HAP-1 (cell line): ENCODE measurements at regions not wholly inside any gene's neighbourhood (a gene's known extent, or its start where the extent isn't known, plus 50 kb on each side); places are given as distances from the start of the nearest gene placed in this dataset.
"Not testable (repeated sequence)": the region's sequence is repeated elsewhere in the genome, so short reads cannot be mapped to it uniquely, and the experiment has no call there.

ENCODE experiments used
- DNase-seq, 2 experiments: peaks; one replicate each; pipeline ENCODE4 v3.0.0-alpha.2; 2016 to 2020; ENCODE audit warnings: low spot score in 2 of 2
- H3K27me3 ChIP-seq: fragments of 250-450 bp; sonication (Bioruptor Pico); 2 replicates; pipeline ENCODE4 v1.5.1; 2020; ENCODE audit warnings: low read depth, mild to moderate bottlenecking, moderate library complexity
- H3K36me3 ChIP-seq: fragments of 250-450 bp; sonication (Bioruptor Pico); replicated peaks from 2 replicates; pipeline ENCODE4 v1.5.1; 2020; ENCODE audit warnings: mild to moderate bottlenecking
- H3K4me1 ChIP-seq: fragments of 250-450 bp; sonication (Bioruptor Pico); 2 replicates; pipeline ENCODE4 v1.5.1; 2020; ENCODE audit warnings: mild to moderate bottlenecking
- H3K4me3 ChIP-seq: fragments of 250-450 bp; sonication (Bioruptor Pico); 2 replicates; pipeline ENCODE4 v1.5.1; 2020; ENCODE audit warnings: mild to moderate bottlenecking, moderate library complexity
- H3K9me3 ChIP-seq: fragments of 250-450 bp; sonication (Bioruptor Pico); 2 replicates; pipeline ENCODE4 v1.5.1; 2020; ENCODE audit warnings: mild to moderate bottlenecking, moderate library complexity
- in situ Hi-C: fragments of 300-500 bp; cut with MboI; formaldehyde crosslinking; loops from 3 replicates; pipeline ENCODE4 v1.14.3; 2020; ENCODE audit warnings: low sequenced_read_pairs, inconsistent platforms, mixed read lengths

GRCh38 chr7:146057958-146058357 is 58.6 kb upstream of the CNTNAP2 start:
- Histone ChIP-seq H3K27me3 (no peaks in the 10 kb centered on the region), H3K4me1 (no peaks in the 10 kb centered on the region), H3K4me3 (no peak overlapping the region), H3K9me3 (no peaks in the 10 kb centered on the region), H3K36me3 (no peaks in the 10 kb centered on the region)
- in situ Hi-C loops, result no loop called here
- DNase-seq, result no peak

- no peak overlapping the region for H3K4me3 ChIP-seq
- in situ Hi-C loops, result no loop called here
- no peaks in the 10 kb centered on the region for H3K36me3 ChIP-seq
Observed at GRCh38 chr7:146054909-146055308, 61.7 kb upstream of the CNTNAP2 start.

DNA sequence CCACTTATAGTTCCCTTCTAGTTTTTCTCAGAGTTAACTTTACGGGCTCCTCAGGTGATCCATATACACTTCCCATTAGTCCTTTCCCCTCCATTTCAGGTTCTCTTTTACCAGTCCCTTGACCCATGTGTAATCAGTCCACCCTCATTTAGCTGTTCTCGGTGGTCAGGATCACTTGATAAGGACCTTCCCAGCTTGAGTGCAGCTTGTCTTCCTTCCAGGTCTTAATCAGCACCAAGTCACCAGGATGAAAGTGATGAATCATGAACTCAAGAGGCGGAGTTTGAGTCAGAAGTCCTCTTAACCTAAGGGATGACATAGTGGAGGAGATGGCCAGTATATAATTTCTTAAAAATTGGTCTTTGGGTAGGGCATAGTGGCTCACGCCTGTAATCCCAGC is 63.1 kb upstream of the CNTNAP2 start:
- DNase-seq, result no peak
- H3K27me3 ChIP-seq, result no peaks in the 10 kb centered on the region
- no peak overlapping the region for H3K4me3 ChIP-seq
- in situ Hi-C loops, result no loop called here
- no peaks in the 10 kb centered on the region for H3K9me3 ChIP-seq
- H3K4me1 ChIP-seq, result no peaks in the 10 kb centered on the region
- H3K36me3 ChIP-seq, result no peaks in the 10 kb centered on the region

More at GRCh38 chr7:146054909-146055308, 61.7 kb upstream of the CNTNAP2 start:
- Histone ChIP-seq H3K27me3 (no peaks in the 10 kb centered on the region), H3K9me3 (no peaks in the 10 kb centered on the region), H3K4me1 (no peaks in the 10 kb centered on the region)
- no peak for DNase-seq

- DNase-seq, H3K4me3 ChIP-seq, H3K4me1 ChIP-seq, H3K27me3 ChIP-seq, H3K9me3 ChIP-seq, H3K36me3 ChIP-seq, in situ Hi-C loops: not testable (repeated sequence)
Observed at GRCh38 chr7:146043310-146043709, 73.3 kb upstream of the CNTNAP2 start.

GRCh38 chr7:146028251-146028750 is 88.3 kb upstream of the CNTNAP2 start:
- Histone ChIP-seq H3K9me3 (no peaks in the 10 kb centered on the region), H3K4me1 (no peaks in the 10 kb centered on the region), H3K36me3 (no peaks in the 10 kb centered on the region), H3K27me3 (no peaks in the 10 kb centered on the region), H3K4me3 (no peak overlapping the region)
- in situ Hi-C loops, result no loop called here
- no peak for DNase-seq

DNA sequence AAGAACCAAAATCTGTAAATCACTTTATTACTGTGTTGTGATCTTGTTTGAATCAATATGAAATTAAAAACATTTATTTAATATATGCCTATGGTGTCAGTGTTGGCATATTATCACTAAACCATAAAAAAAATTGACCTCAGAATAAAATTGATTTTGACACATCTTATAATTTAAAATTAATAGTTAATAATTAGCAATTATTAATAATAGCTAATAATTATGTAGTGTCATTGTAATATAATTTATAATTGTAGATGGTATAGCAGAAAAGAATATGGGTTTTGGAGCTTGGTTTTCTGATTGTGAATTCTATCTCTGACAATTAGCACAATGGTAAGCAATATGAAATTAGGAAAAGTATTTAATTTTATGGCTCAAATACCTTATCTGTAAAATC is 89.4 kb upstream of the CNTNAP2 start:
- no peaks in the 10 kb centered on the region for H3K4me1 ChIP-seq
- no peaks in the 10 kb centered on the region for H3K27me3 ChIP-seq
- no peaks in the 10 kb centered on the region for H3K9me3 ChIP-seq
- no peak overlapping the region for H3K4me3 ChIP-seq
- DNase-seq, result no peak
- in situ Hi-C loops, result no loop called here
- H3K36me3 ChIP-seq, result no peaks in the 10 kb centered on the region

DNA sequence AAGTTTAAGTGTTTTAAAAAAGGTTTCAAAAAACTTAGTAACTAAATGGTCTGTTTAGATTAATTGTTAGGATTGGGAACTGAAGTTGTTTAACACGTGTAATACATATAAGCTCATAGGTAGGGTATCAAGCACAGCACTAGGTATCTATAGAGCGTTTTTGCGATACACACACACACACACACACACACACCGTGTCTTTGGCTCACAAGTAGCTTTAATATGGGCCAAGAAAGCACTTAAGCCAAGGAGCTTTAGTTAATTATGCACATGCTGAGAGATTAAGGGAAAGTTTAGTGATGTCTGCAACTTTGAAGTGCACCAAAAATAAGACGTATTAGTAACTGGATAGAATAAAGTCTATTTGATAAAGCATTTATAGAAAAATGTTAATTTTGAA is 93.8 kb upstream of the CNTNAP2 start:
- no peaks in the 10 kb centered on the region for H3K36me3 ChIP-seq
- in situ Hi-C loops, result no loop called here
- no peaks in the 10 kb centered on the region for H3K27me3 ChIP-seq
- DNase-seq, result no peak
- H3K4me1 ChIP-seq, result no peaks in the 10 kb centered on the region
- no peak overlapping the region for H3K4me3 ChIP-seq
- no peaks in the 10 kb centered on the region for H3K9me3 ChIP-seq

DNA sequence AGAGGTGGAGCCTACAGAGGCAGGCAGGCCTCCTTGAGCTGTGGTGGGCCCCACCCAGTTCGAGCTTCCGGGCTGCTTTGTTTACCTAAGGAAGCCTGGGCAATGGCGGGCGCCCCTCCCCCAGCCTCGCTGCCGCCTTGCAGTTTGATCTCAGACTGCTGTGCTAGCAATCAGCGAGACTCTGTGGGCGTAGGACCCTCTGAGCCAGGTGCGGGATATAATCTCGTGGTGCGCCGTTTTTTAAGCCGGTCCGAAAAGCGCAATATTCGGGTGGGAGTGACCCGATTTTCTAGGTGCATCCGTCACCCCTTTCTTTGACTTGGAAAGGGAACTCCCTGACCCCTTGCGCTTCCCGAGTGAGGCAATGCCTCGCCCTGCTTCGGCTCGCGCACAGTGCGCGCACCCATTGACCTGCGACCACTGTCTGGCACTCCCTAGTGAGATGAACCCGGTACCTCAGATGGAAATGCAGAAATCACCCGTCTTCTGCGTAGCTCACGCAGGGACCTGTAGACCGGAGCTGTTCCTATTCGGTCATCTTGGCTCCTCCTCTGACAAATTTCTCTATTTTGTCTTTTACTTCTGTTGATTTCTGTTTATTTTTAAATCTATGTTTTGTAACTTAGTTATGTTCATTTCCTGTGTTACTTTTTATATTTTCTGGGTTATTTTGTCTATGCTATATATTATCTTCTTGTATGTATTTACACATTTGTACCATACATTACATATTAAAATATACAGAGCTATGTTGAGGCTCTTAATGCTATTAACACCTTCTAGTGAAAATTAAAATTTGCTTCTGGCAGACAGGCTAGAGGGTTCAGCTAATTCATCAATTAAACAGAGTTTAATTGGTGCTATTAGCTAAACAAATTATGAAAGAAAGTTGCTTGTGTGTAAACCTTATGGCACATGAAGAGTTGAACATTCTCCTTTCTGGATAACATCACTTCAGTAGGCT is 97.3 kb upstream of the CNTNAP2 start:
- H3K4me3 ChIP-seq, in situ Hi-C loops, H3K9me3 ChIP-seq: not testable (repeated sequence)

DNA sequence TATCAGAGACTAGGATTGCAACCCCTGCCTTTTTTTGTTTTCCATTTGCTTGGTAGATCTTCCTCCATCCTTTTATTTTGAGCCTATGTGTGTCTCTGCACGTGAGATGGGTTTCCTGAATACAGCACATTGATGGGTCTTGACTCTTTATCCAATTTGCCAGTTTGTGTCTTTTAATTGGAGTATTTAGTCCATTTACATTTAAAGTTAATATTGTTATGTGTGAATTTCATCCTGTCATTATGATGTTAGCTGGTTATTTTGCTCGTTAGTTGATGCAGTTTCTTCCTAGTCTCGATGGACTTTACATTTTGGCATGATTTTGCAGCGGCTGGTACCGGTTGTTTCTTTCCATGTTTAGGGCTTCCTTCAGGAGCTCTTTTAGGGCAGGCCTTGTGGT is 99.2 kb upstream of the CNTNAP2 start:
- in situ Hi-C loops, result not testable (repeated sequence)

More for the DNA sequence above, 97.3 kb upstream of the CNTNAP2 start:
- not testable (repeated sequence) for H3K36me3 ChIP-seq, H3K27me3 ChIP-seq, H3K4me1 ChIP-seq, DNase-seq

DNA sequence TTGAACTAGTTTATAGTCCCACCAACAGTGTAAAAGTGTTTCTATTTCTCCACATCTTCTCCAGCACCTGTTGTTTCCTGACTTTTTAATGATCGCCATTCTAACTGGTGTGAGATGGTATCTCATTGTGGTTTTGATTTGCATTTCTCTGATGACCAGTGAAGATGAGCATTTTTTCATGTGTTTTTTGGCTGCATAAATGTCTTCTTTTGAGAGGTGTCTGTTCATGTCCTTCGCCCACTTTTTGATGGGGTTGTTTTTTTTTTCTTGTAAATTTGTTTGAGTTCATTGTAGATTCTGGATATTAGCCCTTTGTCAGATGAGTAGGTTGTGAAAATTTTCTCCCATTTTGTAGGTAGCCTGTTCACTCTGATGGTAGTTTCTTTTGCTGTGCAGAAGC is 102.4 kb upstream of the CNTNAP2 start:
- H3K27me3 ChIP-seq, H3K4me1 ChIP-seq, H3K36me3 ChIP-seq, H3K9me3 ChIP-seq, H3K4me3 ChIP-seq, in situ Hi-C loops, DNase-seq: not testable (repeated sequence)

More for the DNA sequence above, 99.2 kb upstream of the CNTNAP2 start:
- not testable (repeated sequence) for H3K4me3 ChIP-seq, H3K27me3 ChIP-seq, H3K36me3 ChIP-seq, H3K4me1 ChIP-seq, H3K9me3 ChIP-seq, DNase-seq

DNA sequence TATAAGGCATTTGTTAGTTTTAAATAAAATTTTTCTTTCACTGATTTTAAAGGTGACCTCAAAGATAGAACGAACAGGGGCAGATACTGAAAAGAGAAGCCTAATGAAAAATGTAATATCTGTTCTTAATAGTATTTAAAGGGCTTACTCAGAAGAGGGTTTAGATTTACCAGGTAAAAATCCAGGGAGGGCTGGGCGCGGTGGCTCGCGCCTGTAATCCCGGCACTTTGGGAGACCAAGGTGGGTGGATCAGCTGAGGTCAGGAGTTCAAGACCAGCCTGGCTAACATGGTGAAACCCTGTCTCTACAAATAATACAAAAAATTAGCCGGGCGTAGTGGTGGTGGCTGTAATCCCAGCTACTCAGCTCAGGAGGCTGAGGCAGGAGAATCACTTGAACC is 108.3 kb upstream of the CNTNAP2 start:
- in situ Hi-C loops, result no loop called here
- H3K9me3 ChIP-seq, result no peaks in the 10 kb centered on the region
- H3K4me3 ChIP-seq, result no peak overlapping the region
- H3K4me1 ChIP-seq, result no peaks in the 10 kb centered on the region
- H3K27me3 ChIP-seq, result no peaks in the 10 kb centered on the region
- no peak for DNase-seq
- no peaks in the 10 kb centered on the region for H3K36me3 ChIP-seq

DNA sequence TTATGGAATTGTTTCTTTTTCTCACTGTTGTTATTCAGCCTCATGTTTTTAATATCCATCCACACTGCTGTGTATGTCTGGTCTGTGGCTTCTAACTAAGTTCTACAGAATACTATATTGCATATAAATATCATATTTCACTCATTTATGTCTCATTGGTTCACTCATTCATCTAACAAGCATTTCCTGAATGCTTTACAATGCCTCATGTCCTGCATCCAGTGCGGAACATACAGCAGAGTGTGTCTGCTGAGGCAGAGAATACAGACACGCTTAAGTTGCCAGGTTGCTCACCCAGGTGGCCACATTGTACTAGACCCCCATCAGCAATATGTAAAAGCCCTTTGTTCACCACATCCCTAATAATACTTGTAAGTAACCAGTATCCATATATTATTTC is 111.8 kb upstream of the CNTNAP2 start:
- in situ Hi-C loops, result no loop called here
- H3K36me3 ChIP-seq, result no peaks in the 10 kb centered on the region
- no peaks in the 10 kb centered on the region for H3K27me3 ChIP-seq
- H3K4me1 ChIP-seq, result no peaks in the 10 kb centered on the region
- no peaks in the 10 kb centered on the region for H3K9me3 ChIP-seq
- H3K4me3 ChIP-seq, result no peak overlapping the region
- no peak for DNase-seq

- in situ Hi-C loops, result no loop called here
- no peaks in the 10 kb centered on the region for H3K36me3 ChIP-seq
- no peaks in the 10 kb centered on the region for H3K27me3 ChIP-seq
- no peaks in the 10 kb centered on the region for H3K9me3 ChIP-seq
- DNase-seq, result no peak
- H3K4me1 ChIP-seq, result no peaks in the 10 kb centered on the region
- H3K4me3 ChIP-seq, result no peak overlapping the region
Observed at GRCh38 chr7:146002431-146003078, 114.0 kb upstream of the CNTNAP2 start.

GRCh38 chr7:146002008-146002407 is 114.6 kb upstream of the CNTNAP2 start:
- Histone ChIP-seq H3K4me3 (no peak overlapping the region), H3K9me3 (no peaks in the 10 kb centered on the region), H3K4me1 (no peaks in the 10 kb centered on the region), H3K36me3 (no peaks in the 10 kb centered on the region), H3K27me3 (no peaks in the 10 kb centered on the region)
- in situ Hi-C loops, result no loop called here
- DNase-seq, result no peak
